HEK293T (cell line): ENCODE measurements at regions not wholly inside any gene's neighbourhood (a gene's known extent, or its start where the extent isn't known, plus 50 kb on each side); places are given as distances from the start of the nearest gene placed in this dataset.

Experiments used
- CTCF ChIA-PET: fragments of 350-600 bp; formaldehyde crosslinking; extraction: SDS; loops from one replicate; lab custom pipeline; 2021; ENCODE audit warnings: antibody characterized with exemption, inconsistent platforms; lab: Yijun Ruan, JAX
- POLR2A ChIA-PET: fragments of 350-600 bp; formaldehyde crosslinking; extraction: SDS; loops from one replicate; lab custom pipeline; 2020; ENCODE audit warnings: antibody characterized with exemption, inconsistent platforms; lab: Yijun Ruan, JAX
- DNase-seq: peaks from one replicate; pipeline ENCODE4 v3.0.0; 2012; ENCODE audit warnings: mixed read lengths; ENCODE audit errors: extremely low spot score
- ARNT ChIP-seq: fragments of 450-650 bp; IDR thresholded peaks from 2 replicates; pipeline ENCODE4 v1.6.1; 2017; ENCODE audit warnings: mild to moderate bottlenecking
- BHLHE40 ChIP-seq: fragments of 450-650 bp; IDR thresholded peaks from 2 replicates; pipeline ENCODE4 v1.6.1; 2016; ENCODE audit warnings: mild to moderate bottlenecking, moderate library complexity, borderline replicate concordance
- CTBP1 ChIP-seq: fragments of 450-650 bp; IDR thresholded peaks from 2 replicates; pipeline ENCODE4 v1.6.1; 2016; ENCODE audit warnings: borderline replicate concordance
- ELF4 ChIP-seq: fragments of 450-650 bp; IDR thresholded peaks from 2 replicates; pipeline ENCODE4 v1.6.1; 2017; ENCODE audit warnings: antibody characterized with exemption
- FOXA1 ChIP-seq: fragments of 450-650 bp; IDR thresholded peaks from 2 replicates; pipeline ENCODE4 v1.6.1; 2016; ENCODE audit warnings: mild to moderate bottlenecking
- FOXK2 ChIP-seq: fragments of 450-650 bp; IDR thresholded peaks from 2 replicates; pipeline ENCODE4 v1.6.1; 2016; ENCODE audit warnings: mild to moderate bottlenecking
- FOXM1 ChIP-seq: fragments of 450-650 bp; IDR thresholded peaks from 2 replicates; pipeline ENCODE4 v1.6.1; 2017; ENCODE audit warnings: mild to moderate bottlenecking, borderline replicate concordance
- HDGF ChIP-seq: fragments of 450-650 bp; IDR thresholded peaks from 2 replicates; pipeline ENCODE4 v1.6.1; 2017; ENCODE audit warnings: antibody characterized with exemption, borderline replicate concordance
- L3MBTL2 ChIP-seq: fragments of 450-650 bp; conservative IDR thresholded peaks from 2 replicates; pipeline ENCODE4 v1.6.1; 2016; ENCODE audit warnings: mild to moderate bottlenecking
- LEF1 ChIP-seq: fragments of 450-650 bp; IDR thresholded peaks from 2 replicates; pipeline ENCODE4 v1.6.1; 2017; ENCODE audit warnings: mild to moderate bottlenecking, borderline replicate concordance
- NFRKB ChIP-seq: fragments of 450-650 bp; IDR thresholded peaks from 2 replicates; pipeline ENCODE4 v1.6.1; 2016; ENCODE audit warnings: mild to moderate bottlenecking, moderate library complexity
- SP1 ChIP-seq: fragments of 450-650 bp; IDR thresholded peaks from 2 replicates; pipeline ENCODE4 v1.6.1; 2017
- SUZ12 ChIP-seq: fragments of 450-650 bp; IDR thresholded peaks from 2 replicates; pipeline ENCODE4 v1.6.1; 2016; ENCODE audit warnings: mild to moderate bottlenecking
- TARDBP ChIP-seq: fragments of 450-650 bp; IDR thresholded peaks from 2 replicates; pipeline ENCODE4 v1.6.1; 2016
- ZNF384 ChIP-seq: fragments of 450-650 bp; IDR thresholded peaks from 2 replicates; pipeline ENCODE4 v1.6.1; 2016
- TF ChIP-seq, protein P1 (sequence below): fragments of 450-650 bp; IDR thresholded peaks from 2 replicates; pipeline ENCODE4 v1.6.1; 2016

DNA sequence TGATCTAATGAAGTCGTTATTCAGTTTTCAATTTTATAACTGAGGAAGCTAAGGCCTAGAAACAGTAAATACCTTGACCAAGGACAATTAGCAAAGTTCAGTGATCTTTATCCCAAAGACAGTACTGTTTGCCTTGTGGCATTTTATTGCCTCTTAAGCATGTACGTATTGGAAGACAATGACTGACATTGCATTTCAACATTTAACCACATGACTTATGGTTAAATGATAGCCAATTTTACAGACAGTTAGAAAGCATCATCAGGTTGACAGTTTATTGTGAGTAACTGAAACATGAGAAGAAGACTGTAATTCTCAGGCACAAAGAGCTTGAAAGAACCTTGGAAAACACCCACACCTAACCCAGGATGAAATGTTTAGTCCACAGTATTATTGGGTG lies 390.8 kb upstream of the ZNF385D start:
- DNase-seq, result no peak
- TF ChIP-seq HDGF, result no peak
- TF ChIP-seq SP1, result no peak
- no peak for TF ChIP-seq TARDBP
- no peak for TF ChIP-seq ARNT
- TF ChIP-seq, protein P1, sequence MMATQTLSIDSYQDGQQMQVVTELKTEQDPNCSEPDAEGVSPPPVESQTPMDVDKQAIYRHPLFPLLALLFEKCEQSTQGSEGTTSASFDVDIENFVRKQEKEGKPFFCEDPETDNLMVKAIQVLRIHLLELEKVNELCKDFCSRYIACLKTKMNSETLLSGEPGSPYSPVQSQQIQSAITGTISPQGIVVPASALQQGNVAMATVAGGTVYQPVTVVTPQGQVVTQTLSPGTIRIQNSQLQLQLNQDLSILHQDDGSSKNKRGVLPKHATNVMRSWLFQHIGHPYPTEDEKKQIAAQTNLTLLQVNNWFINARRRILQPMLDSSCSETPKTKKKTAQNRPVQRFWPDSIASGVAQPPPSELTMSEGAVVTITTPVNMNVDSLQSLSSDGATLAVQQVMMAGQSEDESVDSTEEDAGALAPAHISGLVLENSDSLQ, result peak; percentile 22; the same call in 1 of the 2 replicates
- no peak for TF ChIP-seq LEF1
- ChIA-PET POLR2A (no interaction called here), CTCF (interaction anchor here (0.8 kb wide), 1 partner anchor 43 kb away, joined by 3 read pairs; no protein-coding TSS in a partner anchor)

DNA sequence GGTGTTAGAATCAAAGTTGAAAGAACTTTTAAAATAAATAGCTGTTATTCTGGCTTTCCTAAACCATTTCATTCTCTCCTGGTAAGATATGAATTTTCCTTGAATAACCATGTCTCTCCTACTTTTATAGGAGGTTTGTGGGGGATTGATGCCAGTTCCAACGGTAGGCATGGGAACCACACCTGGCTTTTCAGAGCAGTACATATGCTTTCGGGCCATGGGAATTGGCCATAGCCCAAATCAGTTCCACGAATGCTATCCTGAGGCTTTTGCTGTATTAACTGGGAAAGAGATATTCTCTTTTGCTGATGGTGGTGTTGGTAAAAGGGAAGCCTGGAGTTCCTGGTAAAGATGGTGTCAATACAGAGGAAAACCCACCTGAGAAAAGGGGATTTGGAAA lies 396.2 kb upstream of the ZNF385D start:
- POLR2A ChIA-PET, result no interaction called here
- DNase-seq, result no peak
- TF ChIP-seq ELF4, result no peak
- TF ChIP-seq SUZ12, result no peak
- TF ChIP-seq NFRKB, result no peak
- TF ChIP-seq FOXA1, result no peak
- TF ChIP-seq, protein P1, result no peak
- no peak for TF ChIP-seq TARDBP
- no peak for TF ChIP-seq HDGF
- no peak for TF ChIP-seq ARNT
- no peak for TF ChIP-seq FOXM1
- TF ChIP-seq LEF1, result no peak
- TF ChIP-seq CTBP1, result no peak
- TF ChIP-seq L3MBTL2, result no peak
- CTCF ChIA-PET, result no interaction called here

DNA sequence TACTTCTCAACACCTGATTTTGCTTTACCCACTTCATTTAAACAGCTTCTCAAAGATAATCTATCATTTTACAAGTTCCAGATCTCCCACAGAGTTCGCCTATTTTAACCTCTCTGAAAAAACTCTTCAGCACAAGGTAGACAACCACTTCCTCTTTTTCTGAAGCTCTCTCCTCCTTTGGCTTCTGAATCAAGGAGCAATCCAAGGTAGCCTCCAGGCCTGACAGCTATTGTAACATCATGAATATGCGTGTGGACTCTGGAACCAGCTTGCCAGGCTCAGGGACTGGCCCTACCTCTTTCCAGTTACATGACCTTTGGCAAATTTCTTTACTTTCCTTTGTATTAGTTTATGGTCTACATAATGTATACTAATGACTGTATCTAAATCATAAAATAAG lies 405.9 kb upstream of the ZNF385D start:
- DNase-seq, result no peak
- CTCF ChIA-PET, result no interaction called here
- TF ChIP-seq FOXK2, result no peak
- TF ChIP-seq FOXA1, result no peak
- TF ChIP-seq, protein P1, result no peak
- TF ChIP-seq ZNF384, result no peak
- no peak for TF ChIP-seq TARDBP
- TF ChIP-seq FOXM1, result no peak
- no peak for TF ChIP-seq L3MBTL2
- no peak for TF ChIP-seq CTBP1
- POLR2A ChIA-PET, result no interaction called here

DNA sequence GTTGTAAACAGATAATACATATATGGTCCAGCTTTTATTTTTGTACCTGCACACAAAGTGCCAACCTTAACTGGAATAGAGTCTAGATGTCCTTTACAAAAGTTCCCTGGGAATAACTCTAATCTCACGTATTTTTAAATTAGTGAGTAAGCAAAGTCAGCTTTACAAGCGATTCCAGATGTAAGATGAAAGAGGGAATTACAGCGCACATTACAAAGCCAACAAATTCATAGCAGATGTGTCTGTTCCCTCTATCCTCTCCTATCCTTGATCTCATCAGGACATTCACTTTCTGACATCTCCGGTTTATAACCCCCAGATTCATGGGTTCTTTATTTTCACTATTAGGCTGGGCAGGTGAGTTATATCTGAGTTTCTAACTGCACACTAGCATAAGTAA lies 406.8 kb upstream of the ZNF385D start:
- POLR2A ChIA-PET, result no interaction called here

DNA sequence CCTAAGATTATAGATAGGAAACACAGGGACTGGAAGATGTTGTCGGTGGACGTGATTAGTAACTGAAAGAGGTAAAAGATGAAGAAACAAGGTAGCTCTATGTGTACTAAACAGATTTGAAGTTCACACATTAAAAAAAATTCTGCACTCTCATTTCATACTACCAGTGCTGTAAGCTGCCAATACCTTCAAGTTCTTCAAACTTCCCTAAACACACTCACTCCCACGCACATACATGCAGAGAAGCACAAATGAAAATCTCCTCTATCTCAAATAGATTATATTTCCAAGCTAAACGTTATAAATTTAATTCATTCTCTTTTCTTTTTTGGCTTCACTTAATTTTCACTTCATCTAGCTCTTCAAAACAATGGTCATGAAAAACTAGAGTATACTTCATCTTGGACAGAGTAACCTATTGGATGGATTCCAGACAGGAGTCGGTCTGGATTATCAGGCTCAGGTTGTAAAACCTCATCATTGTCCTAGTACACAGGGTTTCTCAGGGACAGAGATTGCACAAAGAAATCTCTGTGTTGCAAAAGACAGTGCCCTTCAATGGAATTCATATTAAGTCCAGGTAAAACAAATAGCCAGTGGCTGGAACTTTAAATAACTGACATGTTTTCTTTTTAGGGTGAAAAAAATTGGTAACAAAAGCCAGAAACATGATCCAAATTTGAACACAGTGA lies 408.1 kb upstream of the ZNF385D start:
- ChIA-PET CTCF (no interaction called here), POLR2A (no interaction called here)
- TF ChIP-seq, protein P1, result no peak
- no peak for TF ChIP-seq HDGF
- no peak for TF ChIP-seq ARNT
- no peak for TF ChIP-seq L3MBTL2
- no peak for TF ChIP-seq SUZ12
- TF ChIP-seq FOXM1, result no peak
- no peak for TF ChIP-seq LEF1
- no peak for TF ChIP-seq ZNF384
- TF ChIP-seq SP1, result no peak
- TF ChIP-seq FOXA1, result no peak
- no peak for TF ChIP-seq TARDBP
- TF ChIP-seq FOXK2, result no peak
- no peak for TF ChIP-seq NFRKB
- no peak for TF ChIP-seq ELF4
- no peak for TF ChIP-seq BHLHE40
- TF ChIP-seq CTBP1, result no peak
- no peak for DNase-seq

More for the DNA sequence above, 406.8 kb upstream of the ZNF385D start:
- TF ChIP-seq TARDBP (no peak), HDGF (no peak), FOXA1 (no peak), LEF1 (no peak), CTBP1 (no peak), L3MBTL2 (no peak), BHLHE40 (no peak), SUZ12 (no peak), FOXM1 (no peak), FOXK2 (no peak), ELF4 (no peak), NFRKB (no peak), SP1 (no peak), ARNT (no peak), ZNF384 (no peak)
- TF ChIP-seq, protein P1, result no peak
- no peak for DNase-seq
- CTCF ChIA-PET, result no interaction called here
